Right ventricle myocardium inferior (tissue), 1 donor: ENCODE measurements at regions not wholly inside any gene's neighbourhood (a gene's known extent, or its start where the extent isn't known, plus 50 kb on each side); places are given as distances from the start of the nearest gene placed in this dataset.

Experiments used
- ATAC-seq: fragments of 200-7000 bp; cut with Tn5 transposase; one replicate; pipeline ENCODE4 v1.9.1; 2020; ENCODE audit warnings: mild to moderate bottlenecking, moderate library complexity
- DNase-seq: peaks from one replicate; pipeline ENCODE4 v3.0.0; 2021; ENCODE audit errors: missing footprints
- intact Hi-C: fragments of 100-400 bp; cut with DNase I; formaldehyde crosslinking; loops from one replicate; pipeline ENCODE4 v1.11.0; 2022
- donor health status: DM: no; HTN: yes; CAD: no; lungs with severe emphysema.

DNA sequence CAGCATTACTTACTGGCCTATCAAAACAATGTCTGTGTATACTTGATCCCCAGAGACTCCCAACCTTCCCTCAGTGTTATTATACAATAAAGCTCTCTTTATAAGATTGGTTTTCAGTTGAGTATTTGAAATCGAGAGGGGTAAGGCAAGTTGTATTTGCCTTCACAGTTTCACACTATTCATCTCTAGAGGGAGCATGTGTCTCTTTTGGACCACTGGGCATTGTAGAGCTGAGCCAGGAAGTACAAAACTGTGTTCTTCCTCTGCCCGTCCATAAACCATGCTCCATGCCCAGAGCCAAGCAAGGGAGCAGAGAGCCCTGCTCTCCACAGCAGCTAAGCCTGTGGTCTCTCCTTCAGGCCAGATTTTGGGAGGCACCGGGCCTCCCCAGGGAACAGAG is 61.5 kb upstream of the HHIP start:
- intact Hi-C loops = no loop called here

DNA sequence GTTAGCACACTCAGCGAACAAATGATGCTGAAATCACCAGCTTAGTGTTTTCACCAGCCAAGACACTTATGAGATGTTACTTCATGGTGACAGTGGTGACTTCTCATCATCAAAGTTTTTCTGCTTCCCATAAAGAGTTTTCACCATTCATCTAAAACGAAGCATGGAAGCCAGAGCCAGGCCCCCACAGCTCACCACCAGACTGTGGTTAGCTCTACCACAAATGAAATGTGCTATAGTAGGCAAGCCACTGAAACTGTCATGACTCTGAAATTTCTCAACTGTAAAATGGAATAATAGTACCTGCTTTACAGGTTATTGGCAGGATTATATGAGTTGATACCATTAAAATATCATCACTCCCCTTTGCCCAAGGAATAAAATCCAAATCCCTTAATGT is 56.4 kb upstream of the HHIP start:
- no peak for ATAC-seq
- intact Hi-C loops = no loop called here
- no peak for DNase-seq

More for the DNA sequence above, 61.5 kb upstream of the HHIP start:
- ATAC-seq = no peak
- no peak for DNase-seq

DNA sequence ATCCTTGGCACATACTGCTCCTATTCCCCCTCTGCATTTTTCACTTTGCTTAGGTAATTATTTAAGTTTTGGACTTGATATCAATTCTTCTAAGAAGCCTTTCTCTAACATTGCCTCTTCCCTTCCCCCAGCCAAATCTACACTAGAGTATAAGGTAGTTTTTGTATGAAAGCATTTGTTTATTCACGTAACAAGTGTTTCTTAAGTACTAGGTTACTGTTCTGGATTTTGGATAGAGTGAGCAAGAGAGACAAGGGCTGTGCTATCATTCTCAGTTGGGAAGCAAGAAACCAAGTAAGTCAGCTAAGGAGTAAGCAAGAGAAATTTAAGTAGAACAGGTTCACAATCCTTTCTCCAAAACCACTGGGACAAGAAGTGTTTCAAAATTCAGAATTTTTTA is 55.9 kb upstream of the HHIP start:
- intact Hi-C loops = no loop called here
- DNase-seq (no peak), ATAC-seq (no peak)

DNA sequence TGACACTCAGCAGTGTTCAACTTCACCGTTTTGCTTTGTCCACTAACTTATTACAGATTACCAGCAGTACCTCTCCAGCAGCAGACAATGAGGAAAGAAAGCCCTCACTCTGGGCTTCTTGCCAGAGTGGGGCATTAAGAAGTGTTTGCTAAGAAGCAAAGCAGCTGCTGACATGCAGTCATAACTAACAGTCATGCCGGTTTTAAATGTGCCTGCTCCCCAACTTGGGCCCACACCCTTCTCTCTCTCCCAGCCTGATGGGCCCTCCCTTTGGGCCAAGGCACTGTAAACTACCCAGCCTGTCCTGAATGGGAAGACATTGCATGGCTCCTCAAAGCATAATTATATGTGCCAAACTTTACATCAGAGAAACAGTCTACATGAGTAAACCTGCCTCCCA is 54.6 kb upstream of the HHIP start:
- ATAC-seq = no peak
- intact Hi-C loops = no loop called here
- DNase-seq = no peak

DNA sequence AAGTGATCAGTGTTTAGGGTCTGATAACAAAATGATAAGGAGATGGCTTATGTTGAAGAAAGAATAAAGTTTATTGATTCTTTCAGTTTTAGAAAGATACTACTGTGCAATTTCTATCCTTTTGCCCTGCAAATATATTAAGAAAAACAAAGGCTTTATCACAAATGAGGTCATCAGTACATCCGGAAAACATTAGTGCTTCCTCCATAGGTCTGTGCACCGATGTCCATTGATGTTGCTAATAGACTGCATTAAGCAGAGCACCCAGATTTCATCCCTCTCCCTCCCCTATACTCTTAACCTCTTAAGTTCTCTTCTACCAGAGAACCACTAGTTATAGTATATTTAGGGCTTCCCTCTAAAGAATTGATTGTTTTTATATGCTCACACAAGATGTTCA is 53.7 kb upstream of the HHIP start:
- DNase-seq (no peak), ATAC-seq (no peak)
- intact Hi-C loops = no loop called here

DNA sequence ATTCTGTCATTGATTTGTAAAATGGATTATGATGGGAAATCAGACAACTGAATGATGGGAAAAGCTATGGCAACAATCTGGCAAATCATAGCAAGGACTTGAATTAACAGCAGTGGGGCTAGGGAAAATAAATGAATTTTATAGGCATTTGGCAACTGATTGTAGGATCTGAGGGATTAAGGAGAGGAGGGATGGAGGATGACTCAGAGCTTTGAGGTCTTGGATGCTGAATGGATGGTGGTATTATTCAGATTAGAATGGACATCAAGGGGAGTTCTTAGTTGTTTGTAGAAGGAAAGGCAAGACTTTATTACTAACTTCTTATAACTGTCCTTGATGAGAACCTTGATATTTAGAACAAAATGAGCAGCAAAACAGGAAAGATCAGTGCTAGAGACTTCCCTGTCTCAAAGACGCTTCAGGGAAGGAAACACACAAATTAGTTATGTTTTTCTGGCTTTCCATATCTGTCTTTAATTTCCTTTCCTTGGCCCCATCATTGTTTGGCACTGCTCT is 51.4 kb upstream of the HHIP start:
- DNase-seq = no peak
- intact Hi-C loops = no loop called here
- ATAC-seq = no peak

DNA sequence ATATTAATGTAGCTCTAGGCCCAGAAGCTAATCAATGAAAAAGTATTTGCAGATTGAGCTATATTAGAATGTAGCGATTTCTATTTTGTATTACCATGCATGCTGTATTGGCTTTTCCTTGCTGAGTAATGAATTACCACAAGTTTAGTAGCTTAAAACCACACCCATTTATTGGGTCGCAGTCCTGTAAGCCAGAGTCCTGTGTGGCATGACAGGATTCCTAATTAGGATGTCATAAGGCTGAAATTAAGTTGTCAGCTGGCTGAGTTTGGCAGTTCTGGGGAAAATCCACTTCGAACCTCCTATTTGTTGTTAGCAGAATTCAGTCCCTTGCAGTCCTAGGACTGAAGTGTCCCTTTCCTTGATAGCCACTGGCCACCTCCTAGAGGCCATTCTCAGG is 50.3 kb upstream of the HHIP start:
- ATAC-seq (no peak), DNase-seq (no peak)
- intact Hi-C loops = no loop called here
